ENCODE measurements at regions not wholly inside any gene's neighbourhood (a gene's known extent, or its start where the extent isn't known, plus 50 kb on each side); places are given as distances from the start of the nearest gene placed in this dataset.

DNA sequence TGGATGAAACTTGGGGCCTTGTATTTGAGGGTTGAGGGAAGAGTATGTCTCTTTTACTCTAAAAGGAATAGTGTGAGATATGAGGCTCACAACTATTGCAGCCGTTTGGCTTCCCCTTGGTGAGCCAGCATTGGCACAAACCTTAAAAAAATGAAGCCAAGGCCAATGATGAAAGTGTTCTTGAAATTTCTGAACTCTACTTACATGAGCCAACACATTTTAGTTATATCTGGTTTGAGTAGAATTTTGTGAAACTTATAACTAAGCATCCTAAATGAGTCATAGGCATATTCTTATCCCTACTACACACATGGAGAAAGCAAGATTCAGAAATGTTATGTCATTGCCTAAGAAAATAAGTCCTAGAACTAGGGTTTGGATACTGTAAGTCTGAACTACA lies 55.3 kb upstream of the ACSS3 start:
- TF ChIP-seq CTCF (IDR thresholded peaks at IDR 0.05) (no peak), POLR2AphosphoS5 (IDR thresholded peaks at IDR 0.05) (no peak)
